Stimulated activated CD8-positive, alpha-beta memory T cell treated with anti-CD3 and anti-CD28 coated beads, Interleukin-4, amount 100 ng/mL, for 24 hours (primary cell): ENCODE measurements at regions not wholly inside any gene's neighbourhood (a gene's known extent, or its start where the extent isn't known, plus 50 kb on each side); places are given as distances from the start of the nearest gene placed in this dataset.

Experiments
- DNase-seq: peaks from one replicate; pipeline ENCODE4 v3.0.0-alpha.2; 2020; ENCODE audit warnings: low read depth

GRCh38 chr7:41175435-41175834 lies 527.5 kb downstream of the INHBA start:
- no peak for DNase-seq

- DNase-seq, result no peak
These were observed 528.4 kb downstream of the INHBA start for GRCh38 chr7:41174521-41174920.

- DNase-seq, result no peak
These were observed 532.4 kb downstream of the INHBA start for GRCh38 chr7:41170466-41170865.

- DNase-seq, result no peak
These were observed 533.6 kb downstream of the INHBA start for GRCh38 chr7:41169317-41169716.

DNA sequence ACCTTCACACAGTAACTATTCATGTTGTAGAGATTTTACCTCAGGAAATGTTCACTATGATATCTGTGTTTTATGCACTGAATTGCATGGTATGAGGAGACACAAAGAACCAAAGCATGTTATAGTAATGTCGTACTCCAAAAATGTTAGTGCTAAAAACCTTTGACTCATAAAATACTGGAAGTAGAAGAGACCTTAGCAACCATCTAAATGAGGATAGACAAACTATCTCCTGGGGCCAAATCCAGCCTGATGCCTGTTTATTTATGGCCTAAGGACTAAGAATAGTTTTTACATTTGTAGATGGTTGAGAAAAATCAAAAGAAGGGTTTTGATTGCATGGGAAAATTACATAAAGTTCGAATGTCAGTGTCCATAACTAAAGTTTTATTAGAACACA lies 535.1 kb downstream of the INHBA start:
- DNase-seq, result no peak

DNA sequence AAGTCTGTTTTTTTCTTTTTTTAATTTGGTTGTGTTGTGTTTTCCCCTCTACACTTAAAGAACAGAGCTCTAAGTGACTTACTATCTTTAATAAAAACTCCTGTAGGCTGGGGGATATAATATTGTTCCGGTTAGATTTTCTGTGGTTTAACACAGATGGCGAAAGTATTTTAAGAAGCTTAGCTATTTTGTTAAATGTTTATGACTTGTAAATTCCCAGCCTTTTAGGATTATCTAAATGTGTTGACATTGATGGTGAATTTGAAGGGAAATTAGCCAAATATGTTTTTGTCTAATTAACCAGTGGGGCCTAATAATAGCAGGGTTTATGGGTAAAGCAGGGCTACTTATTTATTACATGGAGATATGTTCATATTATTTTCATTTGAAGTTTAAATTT lies 538.5 kb downstream of the INHBA start:
- DNase-seq, result no peak

DNA sequence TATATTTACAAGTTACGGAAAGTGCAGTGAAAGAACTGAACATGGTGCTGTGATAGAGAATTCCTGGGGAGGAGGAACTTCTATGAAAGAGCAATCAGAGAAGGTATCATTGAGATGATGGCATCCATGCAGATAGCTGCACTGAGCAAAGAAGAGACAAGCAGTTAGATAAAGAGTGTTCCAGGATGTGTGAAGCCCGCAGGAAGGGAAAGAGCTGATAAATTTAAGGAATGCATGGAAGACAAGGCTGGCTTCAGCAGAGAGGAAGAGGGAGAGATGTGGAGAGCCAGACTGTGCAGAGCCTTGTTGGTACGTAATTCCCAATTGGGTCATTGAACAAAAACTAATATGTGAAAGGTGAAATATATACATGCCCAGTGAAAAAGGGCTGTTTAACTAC lies 538.9 kb downstream of the INHBA start:
- no peak for DNase-seq

- DNase-seq, result no peak
These were observed 540.3 kb downstream of the INHBA start for GRCh38 chr7:41162612-41163011.

DNA sequence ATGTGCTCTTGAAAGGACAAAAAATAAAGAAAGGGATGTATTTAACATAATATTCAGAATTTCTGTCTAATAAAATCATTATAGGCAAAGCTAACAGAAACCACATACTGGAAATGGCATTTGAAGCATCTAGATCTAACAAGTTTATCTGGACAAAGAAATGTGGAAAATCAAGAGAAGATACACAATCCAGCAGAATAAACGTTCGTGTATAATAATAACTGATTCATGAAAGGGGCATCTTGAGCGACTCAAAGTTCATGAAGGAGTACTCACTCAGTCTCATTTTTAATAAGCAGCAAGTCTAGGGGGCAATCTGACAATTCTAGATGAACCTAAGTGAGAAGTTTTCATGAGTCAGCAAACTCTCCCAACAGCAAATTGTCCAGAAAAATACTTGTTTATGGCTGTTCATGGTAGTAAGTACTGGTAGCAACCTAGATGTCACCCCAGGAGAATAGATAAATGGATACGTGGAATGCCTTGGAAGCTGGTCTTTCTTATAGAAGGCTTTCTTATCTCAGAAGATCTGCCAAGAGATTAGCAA lies 541.8 kb downstream of the INHBA start:
- DNase-seq, result no peak

GRCh38 chr7:41156268-41156667 lies 546.6 kb downstream of the INHBA start:
- no peak for DNase-seq

GRCh38 chr7:41153268-41153667 lies 549.6 kb downstream of the INHBA start:
- DNase-seq, result no peak

DNA sequence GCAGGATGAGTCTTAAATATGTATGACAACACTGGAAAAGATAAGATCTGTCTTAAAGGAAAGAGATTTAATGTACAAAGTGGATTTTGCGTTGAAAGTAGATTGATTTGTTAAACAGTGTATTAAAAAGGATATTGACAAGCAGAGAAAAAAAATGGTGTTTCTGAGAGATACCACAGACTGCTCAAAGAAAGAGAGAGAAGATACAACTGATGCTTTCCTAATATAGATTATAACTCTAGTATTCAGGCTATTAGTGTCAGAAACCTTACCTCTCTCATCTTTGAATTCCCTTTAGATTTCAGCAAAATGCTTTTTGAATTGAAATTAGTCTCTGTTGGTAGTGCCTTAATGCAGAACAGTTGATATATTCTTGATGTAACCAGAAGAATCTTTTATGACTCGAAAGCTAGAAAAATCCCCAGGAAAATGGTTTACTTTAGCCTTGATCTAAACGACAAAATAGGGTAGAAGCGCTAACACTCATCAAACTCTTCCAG lies 550.7 kb downstream of the INHBA start:
- no peak for DNase-seq

- no peak for DNase-seq
These were observed 553.3 kb downstream of the INHBA start for GRCh38 chr7:41149576-41149975.

DNA sequence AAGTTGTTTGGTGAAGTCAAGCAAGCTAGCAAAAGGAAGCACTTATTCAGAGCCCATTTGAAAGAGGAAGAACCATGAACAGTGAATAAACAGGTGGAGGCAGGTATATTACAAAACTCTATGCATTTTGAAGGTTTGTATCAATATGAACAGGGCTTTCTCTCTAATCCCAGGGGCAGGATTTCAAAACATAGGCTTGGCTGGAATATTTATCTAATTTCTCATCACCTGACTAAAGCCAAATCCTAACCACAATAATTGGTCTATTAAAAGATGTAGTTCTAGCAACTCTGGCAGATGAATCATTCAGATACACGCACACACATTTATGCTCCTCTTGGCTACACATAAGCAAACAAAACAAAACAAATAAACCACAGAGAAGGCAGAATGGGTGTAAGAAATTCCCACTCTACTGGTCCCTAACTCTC lies 554.4 kb downstream of the INHBA start:
- DNase-seq, result no peak

GRCh38 chr7:41147606-41148485 lies 555.0 kb downstream of the INHBA start:
- no peak for DNase-seq

DNA sequence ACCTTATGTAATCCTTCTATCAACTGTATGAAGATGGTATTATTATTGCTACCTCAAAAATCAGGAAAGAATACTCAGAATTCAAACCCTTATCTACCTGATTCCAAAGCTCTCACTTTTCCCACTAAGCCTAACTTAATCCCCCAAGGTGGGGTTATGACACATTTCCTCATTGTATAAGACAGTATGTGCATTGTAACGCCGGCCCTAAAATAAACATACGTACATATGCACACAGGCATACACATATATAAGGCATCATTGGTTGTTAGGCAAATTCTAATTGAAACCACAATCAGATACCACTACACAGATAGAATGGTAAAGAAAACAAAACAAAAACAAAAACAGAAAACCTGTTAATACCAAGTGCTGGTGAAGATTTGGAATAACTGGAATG lies 556.5 kb downstream of the INHBA start:
- no peak for DNase-seq

- DNase-seq, result no peak
These were observed 557.2 kb downstream of the INHBA start for GRCh38 chr7:41145656-41146055.

GRCh38 chr7:41142904-41143473 lies 559.9 kb downstream of the INHBA start:
- DNase-seq, result no peak

GRCh38 chr7:41139789-41140188 lies 563.1 kb downstream of the INHBA start:
- no peak for DNase-seq

DNA sequence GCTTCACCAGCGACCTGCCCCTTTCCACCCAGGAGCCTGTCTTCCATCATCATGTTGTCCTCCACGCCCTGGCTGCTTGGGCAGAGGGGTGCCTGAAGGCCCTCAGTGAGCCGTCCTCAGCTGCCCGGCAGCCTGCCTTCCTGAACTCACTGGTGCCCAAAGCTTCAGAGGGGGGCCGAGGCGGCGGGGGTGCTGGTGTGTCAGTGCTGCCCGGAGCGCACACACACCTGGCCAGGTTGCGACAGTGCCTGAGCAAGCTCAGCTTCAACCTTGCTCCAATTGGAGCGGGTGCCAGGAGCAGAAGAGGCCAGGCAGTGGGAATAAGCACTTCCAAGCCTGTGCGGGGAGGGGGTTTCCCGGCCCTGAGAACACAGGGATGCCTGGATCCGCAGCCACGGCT lies 566.3 kb downstream of the INHBA start:
- no peak for DNase-seq

GRCh38 chr7:41135511-41135910 lies 567.4 kb downstream of the INHBA start:
- DNase-seq, result no peak

GRCh38 chr7:41134300-41135255 lies 568.3 kb downstream of the INHBA start:
- no peak for DNase-seq
